ENCODE measurements at regions not wholly inside any gene's neighbourhood (a gene's known extent, or its start where the extent isn't known, plus 50 kb on each side); places are given as distances from the start of the nearest gene placed in this dataset.

GRCh38 chr11:29480981-29481380 is 535.8 kb downstream of the KCNA4 start:
- Histone ChIP-seq H3K9me3 (ENCODE audit: control extremely low read depth in 1 of 5, control insufficient read depth in 4 of 5, insufficient read depth in 2 of 5, low read depth in 1 of 5, low read length in 4 of 5) (peaks cover 0 to 1% (median 0%) of the 10 kb centered on the region in 5 experiments), H3K4me1 (ENCODE audit: control extremely low read depth in 1 of 4, control insufficient read depth in 4 of 4, insufficient read depth in 4 of 4, low read length in 3 of 4) (no peaks in the 10 kb centered on the region), H3K4me3 (ENCODE audit: control insufficient read depth in 1 of 7, extremely low read depth in 1 of 7, insufficient read depth in 4 of 7, low read depth in 2 of 7, low read length in 6 of 7) (no peak overlapping the region), H3K36me3 (ENCODE audit: control insufficient read depth in 4 of 4, insufficient read depth in 4 of 4, low read length in 3 of 4) (no peaks in the 10 kb centered on the region), H3K27ac (ENCODE audit: insufficient read depth in 1 of 2, low read depth in 1 of 2, low read length in 2 of 2, poor library complexity in 1 of 2, severe bottlenecking in 2 of 2) (no peak overlapping the region), H3K27me3 (replicated peaks in 2 of 5; ENCODE audit: control insufficient read depth in 4 of 5, insufficient read depth in 5 of 5, low read length in 4 of 5) (no peaks in the 10 kb centered on the region)
- ChIA-PET POLR2A (no interaction called here), CTCF (no interaction called here)
- DNase-seq: no peak
- WGBS (ENCODE audit: insufficient coverage): no CpG with 5 or more reads among the region's 1 CpG

DNA sequence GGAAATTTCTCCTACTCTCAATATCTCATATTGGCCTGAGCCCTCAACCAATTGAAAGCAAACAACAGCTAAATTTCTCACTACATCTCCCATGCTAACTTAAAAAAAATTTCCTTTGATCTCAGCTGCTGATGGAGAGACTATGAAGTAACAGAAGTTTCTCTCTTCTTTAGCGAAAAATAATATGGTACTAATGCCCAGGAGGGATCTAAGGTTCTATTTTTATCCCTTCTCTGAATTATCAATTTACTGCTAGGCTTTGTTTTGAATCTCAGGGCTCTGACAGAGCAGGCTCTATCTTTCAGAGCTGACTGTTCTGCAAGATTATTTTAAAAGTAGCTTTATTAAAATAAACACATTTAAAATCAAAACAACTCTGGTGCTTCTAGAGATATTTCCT is 558.6 kb downstream of the KCNA4 start:
- POLR2A ChIA-PET: no interaction called here
- H3K27ac ChIP-seq (ENCODE audit: insufficient read depth in 1 of 2, low read depth in 1 of 2, low read length in 2 of 2, poor library complexity in 1 of 2, severe bottlenecking in 2 of 2): no peak overlapping the region
- WGBS (ENCODE audit: insufficient coverage): no CpG with 5 or more reads among the region's 1 CpG
- DNase-seq: no peak
- CTCF ChIA-PET: no interaction called here
- no peaks in the 10 kb centered on the region for H3K27me3 ChIP-seq (replicated peaks in 2 of 5; ENCODE audit: control insufficient read depth in 4 of 5, insufficient read depth in 5 of 5, low read length in 4 of 5)
- H3K9me3 ChIP-seq (ENCODE audit: control extremely low read depth in 1 of 5, control insufficient read depth in 4 of 5, insufficient read depth in 2 of 5, low read depth in 1 of 5, low read length in 4 of 5): no peaks in the 10 kb centered on the region
- H3K4me3 ChIP-seq (ENCODE audit: control insufficient read depth in 1 of 7, extremely low read depth in 1 of 7, insufficient read depth in 4 of 7, low read depth in 2 of 7, low read length in 6 of 7): no peak overlapping the region
- no peaks in the 10 kb centered on the region for H3K4me1 ChIP-seq (ENCODE audit: control extremely low read depth in 1 of 4, control insufficient read depth in 4 of 4, insufficient read depth in 4 of 4, low read length in 3 of 4)
- H3K36me3 ChIP-seq (ENCODE audit: control insufficient read depth in 4 of 4, insufficient read depth in 4 of 4, low read length in 3 of 4): no peaks in the 10 kb centered on the region

DNA sequence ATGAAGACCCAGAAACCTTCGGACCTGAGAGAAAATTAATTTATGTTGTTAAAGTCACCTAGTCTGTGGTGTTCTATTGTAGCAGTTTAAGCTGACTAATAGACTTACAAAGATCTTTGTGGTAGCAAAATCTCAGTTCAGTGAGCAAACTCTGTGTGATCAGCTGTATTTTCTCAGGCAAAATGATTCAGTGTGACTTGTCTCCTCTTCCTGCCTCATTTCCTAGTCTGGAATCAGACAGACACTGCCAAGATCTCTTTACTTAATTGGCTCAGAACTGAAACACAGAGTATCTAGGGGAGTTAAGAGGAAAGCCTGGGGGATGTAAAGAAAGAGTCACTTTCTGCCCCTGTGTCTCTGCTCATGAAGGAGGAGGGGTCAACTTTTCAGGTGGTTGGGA is 564.7 kb downstream of the KCNA4 start:
- Histone ChIP-seq H3K27ac (ENCODE audit: insufficient read depth in 1 of 2, low read depth in 1 of 2, low read length in 2 of 2, poor library complexity in 1 of 2, severe bottlenecking in 2 of 2) (no peak overlapping the region), H3K36me3 (ENCODE audit: control insufficient read depth in 4 of 4, insufficient read depth in 4 of 4, low read length in 3 of 4) (no peaks in the 10 kb centered on the region), H3K9me3 (ENCODE audit: control extremely low read depth in 1 of 5, control insufficient read depth in 4 of 5, insufficient read depth in 2 of 5, low read depth in 1 of 5, low read length in 4 of 5) (no peaks in the 10 kb centered on the region), H3K4me3 (ENCODE audit: control insufficient read depth in 1 of 7, extremely low read depth in 1 of 7, insufficient read depth in 4 of 7, low read depth in 2 of 7, low read length in 6 of 7) (no peak overlapping the region), H3K4me1 (ENCODE audit: control extremely low read depth in 1 of 4, control insufficient read depth in 4 of 4, insufficient read depth in 4 of 4, low read length in 3 of 4) (no peaks in the 10 kb centered on the region), H3K27me3 (replicated peaks in 2 of 5; ENCODE audit: control insufficient read depth in 4 of 5, insufficient read depth in 5 of 5, low read length in 4 of 5) (no peaks in the 10 kb centered on the region)
- WGBS (ENCODE audit: insufficient coverage): 100% methylated on average over 1 of the region's 1 CpG
- ChIA-PET POLR2A (no interaction called here), CTCF (no interaction called here)
- DNase-seq: no peak

DNA sequence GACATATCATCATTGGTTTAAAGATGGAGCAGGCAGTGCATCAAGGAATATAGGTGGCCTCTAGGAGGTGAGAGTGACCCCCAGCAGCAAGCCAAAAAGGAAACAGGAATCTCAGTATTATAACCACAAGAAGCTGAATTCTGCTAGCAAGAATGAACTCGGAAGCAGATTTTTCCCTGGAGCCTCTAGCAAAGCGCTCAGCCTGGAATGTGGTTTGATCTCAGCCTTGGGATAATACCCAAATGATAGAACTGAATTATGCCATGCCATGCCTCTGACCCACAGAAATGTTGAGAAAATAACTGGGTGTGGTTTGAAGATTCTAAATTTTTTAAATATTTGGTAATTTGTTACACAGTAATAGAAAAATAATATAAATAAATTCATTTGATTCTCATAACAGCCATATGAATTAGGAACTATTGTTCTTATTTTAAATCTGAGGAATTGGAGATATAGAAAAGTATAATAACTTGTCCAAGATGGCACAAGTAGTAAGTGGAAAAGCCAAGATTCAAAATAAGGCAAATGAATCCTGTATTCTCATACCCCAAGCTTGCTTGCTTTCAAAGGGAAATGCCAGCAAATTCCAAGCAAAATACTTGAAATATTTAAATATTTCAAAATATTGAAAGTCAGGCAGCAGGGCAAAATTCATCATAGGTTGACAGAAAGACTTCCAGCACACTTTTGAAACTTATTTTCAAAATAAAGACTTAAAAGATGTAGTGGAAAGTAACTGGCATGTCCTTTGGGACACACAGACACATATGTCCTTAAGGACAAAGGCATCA is 567.4 kb downstream of the KCNA4 start:
- no peak for DNase-seq
- ChIA-PET POLR2A (no interaction called here), CTCF (no interaction called here)
- 100% methylated on average over 2 of the region's 2 CpGs for WGBS (ENCODE audit: insufficient coverage)
- Histone ChIP-seq H3K27ac (ENCODE audit: insufficient read depth in 1 of 2, low read depth in 1 of 2, low read length in 2 of 2, poor library complexity in 1 of 2, severe bottlenecking in 2 of 2) (no peak overlapping the region), H3K9me3 (ENCODE audit: control extremely low read depth in 1 of 5, control insufficient read depth in 4 of 5, insufficient read depth in 2 of 5, low read depth in 1 of 5, low read length in 4 of 5) (no peaks in the 10 kb centered on the region), H3K4me3 (ENCODE audit: control insufficient read depth in 1 of 7, extremely low read depth in 1 of 7, insufficient read depth in 4 of 7, low read depth in 2 of 7, low read length in 6 of 7) (no peak overlapping the region), H3K36me3 (ENCODE audit: control insufficient read depth in 4 of 4, insufficient read depth in 4 of 4, low read length in 3 of 4) (no peaks in the 10 kb centered on the region), H3K4me1 (ENCODE audit: control extremely low read depth in 1 of 4, control insufficient read depth in 4 of 4, insufficient read depth in 4 of 4, low read length in 3 of 4) (no peaks in the 10 kb centered on the region), H3K27me3 (replicated peaks in 2 of 5; ENCODE audit: control insufficient read depth in 4 of 5, insufficient read depth in 5 of 5, low read length in 4 of 5) (no peaks in the 10 kb centered on the region)

GRCh38 chr11:29448246-29448877 is 568.5 kb downstream of the KCNA4 start:
- Histone ChIP-seq H3K27me3 (replicated peaks in 2 of 5; ENCODE audit: control insufficient read depth in 4 of 5, insufficient read depth in 5 of 5, low read length in 4 of 5) (no peaks in the 10 kb centered on the region), H3K27ac (ENCODE audit: insufficient read depth in 1 of 2, low read depth in 1 of 2, low read length in 2 of 2, poor library complexity in 1 of 2, severe bottlenecking in 2 of 2) (no peak overlapping the region), H3K4me1 (ENCODE audit: control extremely low read depth in 1 of 4, control insufficient read depth in 4 of 4, insufficient read depth in 4 of 4, low read length in 3 of 4) (no peaks in the 10 kb centered on the region), H3K9me3 (ENCODE audit: control extremely low read depth in 1 of 5, control insufficient read depth in 4 of 5, insufficient read depth in 2 of 5, low read depth in 1 of 5, low read length in 4 of 5) (no peaks in the 10 kb centered on the region), H3K4me3 (ENCODE audit: control insufficient read depth in 1 of 7, extremely low read depth in 1 of 7, insufficient read depth in 4 of 7, low read depth in 2 of 7, low read length in 6 of 7) (no peak overlapping the region), H3K36me3 (ENCODE audit: control insufficient read depth in 4 of 4, insufficient read depth in 4 of 4, low read length in 3 of 4) (no peaks in the 10 kb centered on the region)
- CTCF ChIA-PET: no interaction called here
- WGBS (ENCODE audit: insufficient coverage): 100% methylated on average over 1 of the region's 3 CpGs
- POLR2A ChIA-PET: no interaction called here
- DNase-seq: no peak

DNA sequence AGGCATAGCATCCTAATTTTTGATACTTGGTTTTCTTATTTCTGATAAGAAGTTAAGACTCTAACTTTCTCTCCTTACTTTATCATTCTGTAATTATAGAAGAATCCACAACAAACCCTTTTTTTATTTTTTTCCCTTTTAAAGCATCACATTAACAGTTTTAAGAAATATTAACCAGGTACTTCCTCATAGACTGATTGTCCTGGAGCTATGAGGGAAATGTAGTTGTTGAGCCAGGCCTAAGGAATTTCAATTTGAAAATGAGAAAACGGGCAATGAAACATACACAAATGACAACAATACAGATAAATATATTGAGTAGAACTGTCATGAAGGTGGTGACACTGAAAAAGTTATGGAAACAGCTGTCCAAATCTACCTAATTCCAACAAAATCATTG is 569.0 kb downstream of the KCNA4 start:
- no peak for DNase-seq
- no peaks in the 10 kb centered on the region for H3K36me3 ChIP-seq (ENCODE audit: control insufficient read depth in 4 of 4, insufficient read depth in 4 of 4, low read length in 3 of 4)
- no CpG with 5 or more reads among the region's 1 CpG for WGBS (ENCODE audit: insufficient coverage)
- no peaks in the 10 kb centered on the region for H3K4me1 ChIP-seq (ENCODE audit: control extremely low read depth in 1 of 4, control insufficient read depth in 4 of 4, insufficient read depth in 4 of 4, low read length in 3 of 4)
- POLR2A ChIA-PET: no interaction called here
- no peak overlapping the region for H3K27ac ChIP-seq (ENCODE audit: insufficient read depth in 1 of 2, low read depth in 1 of 2, low read length in 2 of 2, poor library complexity in 1 of 2, severe bottlenecking in 2 of 2)
- CTCF ChIA-PET: no interaction called here
- no peak overlapping the region for H3K4me3 ChIP-seq (ENCODE audit: control insufficient read depth in 1 of 7, extremely low read depth in 1 of 7, insufficient read depth in 4 of 7, low read depth in 2 of 7, low read length in 6 of 7)
- no peaks in the 10 kb centered on the region for H3K27me3 ChIP-seq (replicated peaks in 2 of 5; ENCODE audit: control insufficient read depth in 4 of 5, insufficient read depth in 5 of 5, low read length in 4 of 5)
- no peaks in the 10 kb centered on the region for H3K9me3 ChIP-seq (ENCODE audit: control extremely low read depth in 1 of 5, control insufficient read depth in 4 of 5, insufficient read depth in 2 of 5, low read depth in 1 of 5, low read length in 4 of 5)

DNA sequence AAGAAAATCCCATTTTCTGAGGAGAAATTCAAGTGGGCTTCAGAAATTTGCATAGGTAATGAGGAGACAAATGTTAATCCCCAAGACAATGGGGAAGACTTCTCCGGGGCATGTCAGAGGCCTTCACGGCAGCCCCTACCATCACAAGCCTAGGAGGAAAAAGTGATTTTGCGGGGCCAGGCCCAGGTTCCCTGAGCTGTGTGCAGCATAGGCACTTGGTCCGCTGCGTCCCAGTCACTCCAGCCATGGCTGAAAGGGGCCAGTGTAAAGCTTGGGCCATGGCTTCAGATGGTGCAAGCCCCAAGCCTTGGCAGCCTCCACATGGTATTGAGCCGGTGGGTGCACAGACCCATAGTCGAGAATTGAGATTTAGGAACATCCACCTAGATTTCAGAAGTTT is 570.7 kb downstream of the KCNA4 start:
- Histone ChIP-seq H3K27ac (ENCODE audit: insufficient read depth in 1 of 2, low read depth in 1 of 2, low read length in 2 of 2, poor library complexity in 1 of 2, severe bottlenecking in 2 of 2) (no peak overlapping the region), H3K4me3 (ENCODE audit: control insufficient read depth in 1 of 7, extremely low read depth in 1 of 7, insufficient read depth in 4 of 7, low read depth in 2 of 7, low read length in 6 of 7) (no peak overlapping the region), H3K9me3 (ENCODE audit: control extremely low read depth in 1 of 5, control insufficient read depth in 4 of 5, insufficient read depth in 2 of 5, low read depth in 1 of 5, low read length in 4 of 5) (no peaks in the 10 kb centered on the region), H3K4me1 (ENCODE audit: control extremely low read depth in 1 of 4, control insufficient read depth in 4 of 4, insufficient read depth in 4 of 4, low read length in 3 of 4) (no peaks in the 10 kb centered on the region), H3K27me3 (replicated peaks in 2 of 5; ENCODE audit: control insufficient read depth in 4 of 5, insufficient read depth in 5 of 5, low read length in 4 of 5) (no peaks in the 10 kb centered on the region), H3K36me3 (ENCODE audit: control insufficient read depth in 4 of 4, insufficient read depth in 4 of 4, low read length in 3 of 4) (no peaks in the 10 kb centered on the region)
- no peak for DNase-seq
- ChIA-PET CTCF (no interaction called here), POLR2A (no interaction called here)
- WGBS (ENCODE audit: insufficient coverage): 99% methylated on average over 6 of the region's 7 CpGs
